ENCODE measurements at regions not wholly inside any gene's neighbourhood (a gene's known extent, or its start where the extent isn't known, plus 50 kb on each side); places are given as distances from the start of the nearest gene placed in this dataset.

DNA sequence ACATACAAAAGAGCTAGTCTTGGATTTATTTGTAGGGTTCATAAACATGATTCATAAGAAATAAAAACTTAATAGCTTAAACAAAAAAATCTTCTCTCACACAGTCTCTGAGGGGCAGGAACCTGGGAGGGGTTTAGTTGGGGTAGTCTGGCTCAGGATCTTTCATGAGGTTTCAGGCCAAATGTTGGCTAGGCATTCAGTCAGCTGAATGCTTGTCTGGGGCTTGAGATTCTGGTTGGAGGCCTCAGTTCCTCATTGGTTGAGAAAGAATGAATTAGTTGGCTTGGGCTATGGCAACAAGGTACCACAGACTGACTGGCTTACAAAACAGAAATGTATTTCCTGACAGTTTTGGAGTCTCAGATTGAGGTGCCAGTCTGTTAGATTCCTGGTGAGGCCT, 74.3 kb downstream of the ANKRD7 start:
- no peaks in the 10 kb centered on the region for H3K36me3 ChIP-seq (ENCODE audit: control insufficient read depth, low read depth, low read length)
- H3K27me3 ChIP-seq (ENCODE audit: control insufficient read depth, insufficient read depth, low read length), result no peaks in the 10 kb centered on the region
- no peak overlapping the region for H3K4me3 ChIP-seq (ENCODE audit: low read length)
- H3K9me3 ChIP-seq (ENCODE audit: control insufficient read depth, low read depth, low read length), result no peaks in the 10 kb centered on the region
- no peaks in the 10 kb centered on the region for H3K4me1 ChIP-seq (ENCODE audit: control insufficient read depth, low read depth, low read length)
- H3K27ac ChIP-seq (ENCODE audit: low read length), result no peak overlapping the region
- no peak overlapping the region for H3K9ac ChIP-seq (ENCODE audit: low read length)

DNA sequence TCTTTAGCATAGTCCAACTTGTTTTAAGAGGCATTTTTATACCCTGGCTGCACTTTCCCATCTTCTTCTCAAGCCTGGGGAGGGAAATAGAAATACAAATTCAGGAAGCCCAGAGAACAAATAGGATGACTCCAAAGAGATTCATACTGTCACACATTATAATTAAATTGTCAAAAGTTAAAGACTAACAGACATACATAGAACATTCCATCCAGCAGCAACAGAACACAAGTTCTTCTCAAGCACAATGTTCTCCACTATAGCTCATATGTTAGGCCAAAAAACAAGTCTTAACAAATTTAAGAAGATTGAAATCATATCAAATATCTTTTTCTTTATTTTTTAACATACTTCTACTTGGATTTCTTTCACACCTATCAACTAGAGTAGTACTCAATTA, 75.7 kb downstream of the ANKRD7 start:
- H3K4me1 ChIP-seq (ENCODE audit: control insufficient read depth, low read depth, low read length), result no peaks in the 10 kb centered on the region
- no peaks in the 10 kb centered on the region for H3K36me3 ChIP-seq (ENCODE audit: control insufficient read depth, low read depth, low read length)
- H3K9me3 ChIP-seq (ENCODE audit: control insufficient read depth, low read depth, low read length), result no peaks in the 10 kb centered on the region
- no peaks in the 10 kb centered on the region for H3K27me3 ChIP-seq (ENCODE audit: control insufficient read depth, insufficient read depth, low read length)
- H3K27ac ChIP-seq (ENCODE audit: low read length), result no peak overlapping the region
- H3K4me3 ChIP-seq (ENCODE audit: low read length), result no peak overlapping the region
- no peak overlapping the region for H3K9ac ChIP-seq (ENCODE audit: low read length)

DNA sequence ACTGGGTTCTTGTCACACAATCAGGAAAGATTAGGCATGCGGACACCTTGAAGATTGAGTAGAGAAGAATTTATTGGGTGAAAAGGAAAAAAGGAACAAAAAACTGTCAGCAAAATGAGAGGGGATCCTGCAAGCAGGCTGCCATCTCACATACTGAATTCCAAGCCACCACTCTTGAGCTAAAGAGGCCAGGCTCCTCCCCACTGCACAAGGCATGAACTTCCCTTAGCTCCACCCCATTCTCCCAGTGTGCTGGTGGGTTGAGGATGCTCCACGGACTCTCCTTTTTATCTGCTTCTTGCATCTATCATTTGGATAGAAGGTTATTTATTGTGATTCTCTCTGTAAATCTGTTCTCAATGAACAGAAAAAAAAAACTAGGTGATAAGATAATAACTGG, 79.6 kb downstream of the ANKRD7 start:
- H3K9me3 ChIP-seq (ENCODE audit: control insufficient read depth, low read depth, low read length), result no peaks in the 10 kb centered on the region
- H3K4me3 ChIP-seq (ENCODE audit: low read length), result no peak overlapping the region
- H3K36me3 ChIP-seq (ENCODE audit: control insufficient read depth, low read depth, low read length), result no peaks in the 10 kb centered on the region
- no peak overlapping the region for H3K27ac ChIP-seq (ENCODE audit: low read length)
- H3K9ac ChIP-seq (ENCODE audit: low read length), result no peak overlapping the region
- H3K27me3 ChIP-seq (ENCODE audit: control insufficient read depth, insufficient read depth, low read length), result no peaks in the 10 kb centered on the region
- no peaks in the 10 kb centered on the region for H3K4me1 ChIP-seq (ENCODE audit: control insufficient read depth, low read depth, low read length)

DNA sequence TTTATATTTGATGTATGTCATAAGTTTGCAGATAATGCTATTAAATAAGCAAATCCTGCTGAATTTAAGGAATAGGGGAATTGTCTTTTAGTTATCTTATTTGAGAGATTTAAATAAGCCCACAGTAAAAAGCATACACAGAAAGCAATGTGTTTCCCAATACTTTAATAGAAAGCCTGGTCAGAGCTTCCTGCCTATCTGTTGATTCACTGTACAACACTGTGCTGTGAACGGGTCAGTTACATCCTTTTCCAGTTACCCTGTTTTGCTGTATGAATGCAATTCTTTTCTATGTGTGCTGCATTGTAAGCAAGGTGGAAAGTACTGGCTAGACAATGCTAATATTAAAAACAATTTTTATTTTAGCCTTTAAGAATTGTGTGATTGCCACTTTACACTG, 81.2 kb downstream of the ANKRD7 start:
- Histone ChIP-seq H3K27me3 (ENCODE audit: control insufficient read depth, insufficient read depth, low read length) (no peaks in the 10 kb centered on the region), H3K4me1 (ENCODE audit: control insufficient read depth, low read depth, low read length) (no peaks in the 10 kb centered on the region), H3K9ac (ENCODE audit: low read length) (no peak overlapping the region), H3K27ac (ENCODE audit: low read length) (no peak overlapping the region), H3K9me3 (ENCODE audit: control insufficient read depth, low read depth, low read length) (no peaks in the 10 kb centered on the region), H3K36me3 (ENCODE audit: control insufficient read depth, low read depth, low read length) (no peaks in the 10 kb centered on the region), H3K4me3 (ENCODE audit: low read length) (no peak overlapping the region)

DNA sequence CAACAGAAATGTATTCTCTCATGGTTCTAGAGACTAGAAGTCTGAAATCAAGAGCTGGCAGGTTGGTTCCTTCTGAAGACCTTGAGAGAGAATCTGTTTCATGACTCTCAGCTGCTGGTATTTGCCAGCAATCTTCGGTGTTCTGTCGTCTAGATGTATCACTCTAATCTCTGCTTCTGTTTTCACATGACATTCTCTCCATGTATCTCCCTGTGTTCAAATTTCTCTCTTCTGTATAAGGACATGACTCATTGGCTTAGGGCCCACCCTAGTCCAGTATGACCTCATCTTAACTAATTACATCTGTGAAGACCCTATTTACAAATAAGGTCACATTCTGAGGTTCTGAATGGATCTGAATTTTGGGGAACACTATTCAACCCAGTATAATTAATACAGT, 82.3 kb downstream of the ANKRD7 start:
- Histone ChIP-seq H3K36me3 (ENCODE audit: control insufficient read depth, low read depth, low read length) (no peaks in the 10 kb centered on the region), H3K27ac (ENCODE audit: low read length) (no peak overlapping the region), H3K27me3 (ENCODE audit: control insufficient read depth, insufficient read depth, low read length) (no peaks in the 10 kb centered on the region), H3K4me3 (ENCODE audit: low read length) (no peak overlapping the region), H3K4me1 (ENCODE audit: control insufficient read depth, low read depth, low read length) (no peaks in the 10 kb centered on the region), H3K9ac (ENCODE audit: low read length) (no peak overlapping the region), H3K9me3 (ENCODE audit: control insufficient read depth, low read depth, low read length) (no peaks in the 10 kb centered on the region)

DNA sequence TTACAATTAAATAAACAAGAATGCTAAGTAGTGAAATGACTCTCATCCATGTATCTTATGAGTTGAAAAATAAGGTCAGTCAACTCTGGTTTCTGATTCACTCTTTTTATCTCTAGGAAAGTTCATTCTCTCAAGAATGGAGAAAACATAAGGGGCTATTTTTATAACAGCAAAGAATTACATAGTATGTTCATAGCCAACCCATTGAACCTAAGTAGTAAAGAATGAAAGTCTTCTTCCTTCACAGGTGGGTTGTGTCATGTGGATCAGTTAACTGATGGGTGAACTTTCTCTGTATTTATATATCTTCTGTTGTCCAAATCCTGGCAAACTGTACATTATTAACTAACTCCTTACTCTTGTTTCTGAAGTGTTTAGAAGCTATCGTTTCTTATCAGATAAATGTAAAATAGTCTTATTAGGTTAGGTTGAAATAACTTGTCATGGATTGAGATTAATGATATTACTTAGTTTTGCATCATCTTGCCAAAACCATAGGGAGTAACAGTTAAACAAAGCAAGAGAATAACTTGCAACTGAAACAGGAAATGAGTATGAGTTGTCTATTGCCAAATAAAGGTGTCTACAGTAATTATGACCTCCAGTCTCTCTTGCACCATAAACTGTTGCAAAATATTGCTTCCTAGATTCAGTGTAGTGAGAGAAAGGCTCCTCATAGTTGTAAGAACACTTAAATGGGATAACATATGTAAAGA, 86.8 kb downstream of the ANKRD7 start:
- Histone ChIP-seq H3K4me1 (ENCODE audit: control insufficient read depth, low read depth, low read length) (no peaks in the 10 kb centered on the region), H3K9me3 (ENCODE audit: control insufficient read depth, low read depth, low read length) (no peaks in the 10 kb centered on the region), H3K9ac (ENCODE audit: low read length) (no peak overlapping the region), H3K27me3 (ENCODE audit: control insufficient read depth, insufficient read depth, low read length) (no peaks in the 10 kb centered on the region), H3K4me3 (ENCODE audit: low read length) (no peak overlapping the region), H3K27ac (ENCODE audit: low read length) (no peak overlapping the region), H3K36me3 (ENCODE audit: control insufficient read depth, low read depth, low read length) (no peaks in the 10 kb centered on the region)

DNA sequence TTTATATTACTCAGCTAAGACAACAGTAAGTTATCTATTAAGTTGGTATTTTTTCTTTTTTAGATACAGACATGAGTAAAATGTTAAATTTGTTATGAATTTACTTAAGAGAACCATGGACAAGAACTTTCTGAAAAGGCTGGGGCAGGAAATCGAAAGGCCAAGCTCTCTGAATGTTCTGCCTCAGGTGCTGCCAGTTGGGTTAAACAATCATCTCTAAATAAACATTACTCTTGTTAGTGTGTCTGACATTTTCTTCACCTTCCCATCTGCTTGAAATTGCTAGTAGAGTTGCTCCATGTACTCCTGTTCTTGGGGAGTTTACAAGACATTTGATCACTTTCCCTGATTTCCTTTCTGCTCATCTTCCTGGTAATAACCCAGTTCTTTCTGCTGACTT, 87.5 kb downstream of the ANKRD7 start:
- H3K4me3 ChIP-seq (ENCODE audit: low read length), result no peak overlapping the region
- no peaks in the 10 kb centered on the region for H3K27me3 ChIP-seq (ENCODE audit: control insufficient read depth, insufficient read depth, low read length)
- H3K9me3 ChIP-seq (ENCODE audit: control insufficient read depth, low read depth, low read length), result no peaks in the 10 kb centered on the region
- no peaks in the 10 kb centered on the region for H3K36me3 ChIP-seq (ENCODE audit: control insufficient read depth, low read depth, low read length)
- H3K9ac ChIP-seq (ENCODE audit: low read length), result no peak overlapping the region
- H3K27ac ChIP-seq (ENCODE audit: low read length), result no peak overlapping the region
- no peaks in the 10 kb centered on the region for H3K4me1 ChIP-seq (ENCODE audit: control insufficient read depth, low read depth, low read length)

DNA sequence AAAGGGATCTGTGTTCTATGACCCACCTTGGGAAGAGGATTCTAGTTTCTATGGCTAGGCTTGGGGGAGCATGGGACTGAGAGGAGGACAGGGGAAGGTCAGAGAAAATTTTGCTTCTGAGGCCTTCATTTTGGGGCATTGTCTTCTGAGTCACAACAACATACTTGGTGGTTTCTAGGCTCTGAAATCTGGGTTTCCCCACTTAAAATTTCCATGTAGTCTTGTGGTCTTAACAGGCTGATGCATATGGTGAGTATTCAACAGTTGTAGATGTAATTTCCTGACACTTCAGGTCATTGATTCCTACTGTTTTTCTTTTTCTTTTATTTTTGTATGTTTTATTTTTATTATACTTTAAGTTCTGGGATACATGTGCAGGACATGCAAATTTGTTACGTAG, 88.5 kb downstream of the ANKRD7 start:
- Histone ChIP-seq H3K9ac (ENCODE audit: low read length) (no peak overlapping the region), H3K27ac (ENCODE audit: low read length) (no peak overlapping the region), H3K4me3 (ENCODE audit: low read length) (no peak overlapping the region), H3K27me3 (ENCODE audit: control insufficient read depth, insufficient read depth, low read length) (no peaks in the 10 kb centered on the region), H3K36me3 (ENCODE audit: control insufficient read depth, low read depth, low read length) (no peaks in the 10 kb centered on the region), H3K9me3 (ENCODE audit: control insufficient read depth, low read depth, low read length) (no peaks in the 10 kb centered on the region), H3K4me1 (ENCODE audit: control insufficient read depth, low read depth, low read length) (no peaks in the 10 kb centered on the region)

DNA sequence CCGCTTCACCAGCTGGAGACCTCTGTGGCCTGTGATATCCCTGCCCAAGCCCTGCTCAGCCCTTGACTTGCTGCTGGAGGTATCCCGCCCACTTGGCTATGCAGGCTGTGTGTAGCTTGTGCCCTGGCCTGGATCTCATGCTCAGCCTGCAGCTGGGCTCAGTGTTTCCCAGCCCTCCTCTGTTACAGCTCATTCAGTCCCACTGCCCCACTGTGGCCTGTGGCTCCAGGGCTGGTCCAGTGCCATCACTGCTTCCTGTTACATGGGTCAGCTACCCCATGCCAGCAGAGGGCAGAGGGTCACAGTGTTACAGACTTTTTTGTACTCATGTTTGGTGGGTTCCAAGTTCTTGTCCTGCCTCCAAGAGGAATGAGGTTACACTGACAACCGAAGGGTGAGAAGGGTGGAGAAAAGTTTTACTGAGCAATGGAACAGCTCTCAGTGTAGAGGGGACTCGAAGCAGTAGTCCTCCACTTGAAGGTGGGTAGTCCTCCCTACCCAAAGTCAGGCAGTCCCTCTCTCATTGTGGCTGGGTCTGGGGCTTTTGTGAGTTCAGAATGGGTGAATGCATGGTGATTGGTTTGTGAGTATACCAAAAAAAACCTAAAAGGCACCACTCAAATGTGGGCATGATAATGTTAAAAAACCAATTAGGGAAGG, 100.4 kb downstream of the ANKRD7 start:
- no peak overlapping the region for H3K9ac ChIP-seq (ENCODE audit: low read length)
- no peaks in the 10 kb centered on the region for H3K9me3 ChIP-seq (ENCODE audit: control insufficient read depth, low read depth, low read length)
- H3K4me3 ChIP-seq (ENCODE audit: low read length), result no peak overlapping the region
- H3K36me3 ChIP-seq (ENCODE audit: control insufficient read depth, low read depth, low read length), result no peaks in the 10 kb centered on the region
- no peaks in the 10 kb centered on the region for H3K4me1 ChIP-seq (ENCODE audit: control insufficient read depth, low read depth, low read length)
- H3K27ac ChIP-seq (ENCODE audit: low read length), result no peak overlapping the region
- H3K27me3 ChIP-seq (ENCODE audit: control insufficient read depth, insufficient read depth, low read length), result no peaks in the 10 kb centered on the region

DNA sequence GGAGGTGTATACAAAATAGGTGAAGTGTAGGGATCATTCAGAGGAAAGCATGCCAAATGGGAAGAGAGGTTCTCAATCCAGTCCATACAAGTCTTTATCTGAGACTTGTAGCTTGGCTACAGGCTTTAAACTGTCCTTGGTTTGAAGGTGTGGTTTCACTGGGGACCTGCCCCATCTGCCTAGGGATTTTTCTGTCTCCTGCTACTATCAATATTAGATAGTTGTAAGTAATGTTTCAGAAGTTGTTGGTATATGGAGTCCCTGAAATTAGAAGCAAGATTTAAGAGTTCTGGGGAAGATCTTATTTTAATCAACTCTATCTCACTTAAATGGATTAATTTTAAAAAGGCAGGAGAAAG, 100.9 kb downstream of the ANKRD7 start:
- Histone ChIP-seq H3K4me3 (ENCODE audit: low read length) (no peak overlapping the region), H3K4me1 (ENCODE audit: control insufficient read depth, low read depth, low read length) (peaks cover 3% of the 10 kb centered on the region), H3K27ac (ENCODE audit: low read length) (no peak overlapping the region), H3K9ac (ENCODE audit: low read length) (no peak overlapping the region), H3K27me3 (ENCODE audit: control insufficient read depth, insufficient read depth, low read length) (no peaks in the 10 kb centered on the region), H3K9me3 (ENCODE audit: control insufficient read depth, low read depth, low read length) (no peaks in the 10 kb centered on the region), H3K36me3 (ENCODE audit: control insufficient read depth, low read depth, low read length) (no peaks in the 10 kb centered on the region)

DNA sequence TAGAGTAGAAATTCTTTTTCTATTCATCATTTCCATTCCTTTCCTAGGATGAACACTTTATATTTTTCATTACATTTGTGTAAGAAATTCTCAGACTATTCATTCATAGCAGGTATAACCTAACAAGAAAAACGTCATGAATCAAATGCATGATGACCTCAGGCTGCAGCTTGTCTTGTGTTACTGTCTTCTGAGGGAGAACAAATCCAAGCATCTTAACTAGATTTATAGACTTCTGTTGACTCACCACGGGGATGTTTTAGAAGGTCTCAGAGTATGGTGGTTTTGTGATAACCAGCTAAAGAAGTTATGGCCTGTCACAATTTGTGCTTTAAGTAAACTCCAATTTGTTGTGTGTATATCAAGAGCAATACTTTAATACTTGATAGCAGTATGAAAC, 102.7 kb downstream of the ANKRD7 start:
- Histone ChIP-seq H3K4me1 (ENCODE audit: control insufficient read depth, low read depth, low read length) (peaks cover 3% of the 10 kb centered on the region), H3K36me3 (ENCODE audit: control insufficient read depth, low read depth, low read length) (no peaks in the 10 kb centered on the region), H3K9me3 (ENCODE audit: control insufficient read depth, low read depth, low read length) (no peaks in the 10 kb centered on the region), H3K9ac (ENCODE audit: low read length) (no peak overlapping the region), H3K27me3 (ENCODE audit: control insufficient read depth, insufficient read depth, low read length) (no peaks in the 10 kb centered on the region), H3K27ac (ENCODE audit: low read length) (no peak overlapping the region), H3K4me3 (ENCODE audit: low read length) (no peak overlapping the region)

DNA sequence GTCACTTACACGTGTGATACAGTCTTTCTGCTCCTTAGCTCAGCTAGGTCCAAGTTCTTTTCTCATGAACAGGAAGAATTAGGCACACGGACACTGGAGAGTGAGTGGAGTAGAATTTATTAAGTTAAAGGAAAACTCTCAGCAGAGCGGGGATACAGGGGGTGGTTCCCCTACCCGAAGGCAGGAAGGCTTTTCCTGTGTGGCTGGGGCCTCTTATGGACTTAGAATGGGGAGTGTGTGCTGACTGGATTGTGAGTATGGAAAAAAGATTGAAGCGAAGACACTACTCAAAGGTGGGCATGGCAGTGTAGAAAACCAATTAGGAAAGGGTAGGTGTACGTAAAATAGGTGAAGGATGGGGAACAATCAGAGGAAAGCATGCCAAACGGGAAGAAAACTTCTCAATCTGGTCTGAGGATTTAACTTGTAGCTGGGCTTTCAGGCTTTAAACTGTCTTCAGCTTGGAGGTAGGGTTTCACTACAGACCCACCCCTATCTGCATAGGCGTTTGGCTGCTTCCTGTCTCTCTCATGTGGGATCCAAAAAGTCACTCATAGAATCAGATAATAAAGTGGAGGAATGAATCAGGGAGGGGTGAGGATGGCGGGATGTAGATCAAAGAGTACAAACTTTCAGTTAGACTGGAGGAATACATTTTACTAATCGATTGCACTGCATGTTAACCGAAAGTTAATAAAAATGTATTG, 104.2 kb downstream of the ANKRD7 start:
- H3K9ac ChIP-seq (ENCODE audit: low read length), result no peak overlapping the region
- no peak overlapping the region for H3K4me3 ChIP-seq (ENCODE audit: low read length)
- no peaks in the 10 kb centered on the region for H3K9me3 ChIP-seq (ENCODE audit: control insufficient read depth, low read depth, low read length)
- H3K4me1 ChIP-seq (ENCODE audit: control insufficient read depth, low read depth, low read length), result peaks cover 3% of the 10 kb centered on the region
- H3K27me3 ChIP-seq (ENCODE audit: control insufficient read depth, insufficient read depth, low read length), result no peaks in the 10 kb centered on the region
- H3K36me3 ChIP-seq (ENCODE audit: control insufficient read depth, low read depth, low read length), result no peaks in the 10 kb centered on the region
- H3K27ac ChIP-seq (ENCODE audit: low read length), result no peak overlapping the region

All from iPS-18a (cell line).